NB4 (cell line): ENCODE measurements at regions not wholly inside any gene's neighbourhood (a gene's known extent, or its start where the extent isn't known, plus 50 kb on each side); places are given as distances from the start of the nearest gene placed in this dataset.
"Not testable (repeated sequence)": the region's sequence is repeated elsewhere in the genome, so short reads cannot be mapped to it uniquely, and the experiment has no call there.

Experiments
- MYC ChIP-seq: IDR thresholded peaks from 2 replicates; pipeline ENCODE4 v1.6.1; 2011; ENCODE audit warnings: low read depth, low read length
- POLR2A ChIP-seq: IDR thresholded peaks from 2 replicates; pipeline ENCODE4 v1.6.1; 2011; ENCODE audit warnings: mild to moderate bottlenecking; ENCODE audit not compliant: insufficient read length; ENCODE audit errors: extremely low read depth
- TF ChIP-seq, protein P1 (sequence below): IDR thresholded peaks from one replicate; pipeline ENCODE4 v1.5.1; 2012; ENCODE audit warnings: low read depth, low read length
- TF ChIP-seq, protein P2 (sequence below): IDR thresholded peaks from 2 replicates; pipeline ENCODE4 v1.6.1; 2011; ENCODE audit warnings: low read depth, low read length

DNA sequence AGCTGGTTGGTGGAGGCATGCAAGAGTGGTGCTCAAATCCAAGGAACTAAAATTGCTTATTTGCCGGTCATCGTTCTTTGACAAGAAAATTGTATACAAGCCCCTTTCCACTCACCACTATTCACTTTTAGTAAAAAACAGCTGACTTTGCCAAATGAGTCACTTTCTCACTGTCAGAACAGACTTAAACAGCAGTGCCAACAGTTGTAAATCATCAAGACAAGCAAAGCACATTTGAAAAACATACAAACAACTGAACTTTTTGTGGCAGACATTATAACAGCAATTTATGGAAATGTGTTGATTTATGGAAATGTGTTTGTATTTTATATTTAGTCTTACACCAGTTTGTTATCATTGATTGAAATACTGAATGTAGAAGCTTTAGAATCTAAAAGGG, 112.8 kb upstream of the SAMD11 start:
- TF ChIP-seq, protein P1, sequence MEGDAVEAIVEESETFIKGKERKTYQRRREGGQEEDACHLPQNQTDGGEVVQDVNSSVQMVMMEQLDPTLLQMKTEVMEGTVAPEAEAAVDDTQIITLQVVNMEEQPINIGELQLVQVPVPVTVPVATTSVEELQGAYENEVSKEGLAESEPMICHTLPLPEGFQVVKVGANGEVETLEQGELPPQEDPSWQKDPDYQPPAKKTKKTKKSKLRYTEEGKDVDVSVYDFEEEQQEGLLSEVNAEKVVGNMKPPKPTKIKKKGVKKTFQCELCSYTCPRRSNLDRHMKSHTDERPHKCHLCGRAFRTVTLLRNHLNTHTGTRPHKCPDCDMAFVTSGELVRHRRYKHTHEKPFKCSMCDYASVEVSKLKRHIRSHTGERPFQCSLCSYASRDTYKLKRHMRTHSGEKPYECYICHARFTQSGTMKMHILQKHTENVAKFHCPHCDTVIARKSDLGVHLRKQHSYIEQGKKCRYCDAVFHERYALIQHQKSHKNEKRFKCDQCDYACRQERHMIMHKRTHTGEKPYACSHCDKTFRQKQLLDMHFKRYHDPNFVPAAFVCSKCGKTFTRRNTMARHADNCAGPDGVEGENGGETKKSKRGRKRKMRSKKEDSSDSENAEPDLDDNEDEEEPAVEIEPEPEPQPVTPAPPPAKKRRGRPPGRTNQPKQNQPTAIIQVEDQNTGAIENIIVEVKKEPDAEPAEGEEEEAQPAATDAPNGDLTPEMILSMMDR: not testable (repeated sequence)
- not testable (repeated sequence) for TF ChIP-seq POLR2A, MYC
- TF ChIP-seq, protein P2, sequence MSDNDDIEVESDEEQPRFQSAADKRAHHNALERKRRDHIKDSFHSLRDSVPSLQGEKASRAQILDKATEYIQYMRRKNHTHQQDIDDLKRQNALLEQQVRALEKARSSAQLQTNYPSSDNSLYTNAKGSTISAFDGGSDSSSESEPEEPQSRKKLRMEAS: not testable (repeated sequence)
